ENCODE measurements at regions not wholly inside any gene's neighbourhood (a gene's known extent, or its start where the extent isn't known, plus 50 kb on each side); places are given as distances from the start of the nearest gene placed in this dataset.

GRCh38 chr7:42618651-42619360, 293.1 kb downstream of the C7orf25 start (continued):
- TF ChIP-seq PKNOX1 (IDR thresholded peaks at IDR 0.05): no peak
- TF ChIP-seq CTBP1 (IDR thresholded peaks at IDR 0.05; ENCODE audit: borderline replicate concordance): peak; percentile 79; the same call in 1 of the 2 replicates
- TF ChIP-seq MYBL2 (IDR thresholded peaks at IDR 0.05; ENCODE audit: low read depth): no peak
- TF ChIP-seq MYBL2 (CRISPR knock-in tag; IDR thresholded peaks at IDR 0.05; ENCODE audit: borderline replicate concordance): no peak
- TF ChIP-seq KDM2B (CRISPR knock-in tag; IDR thresholded peaks at IDR 0.05): no peak
- TF ChIP-seq EGR1 (conservative IDR thresholded peaks at IDR 0.05): no peak
- TF ChIP-seq RNF219 (CRISPR knock-in tag; IDR thresholded peaks at IDR 0.05): no peak
- TF ChIP-seq TFAP4 (CRISPR knock-in tag; IDR thresholded peaks at IDR 0.05; ENCODE audit: borderline replicate concordance): no peak
- no peak for TF ChIP-seq ZC3H4 (CRISPR knock-in tag; IDR thresholded peaks at IDR 0.05; ENCODE audit: borderline replicate concordance)
- TF ChIP-seq CSDE1 (IDR thresholded peaks at IDR 0.05): no peak
- no peak for TF ChIP-seq CEBPZ (IDR thresholded peaks at IDR 0.05; ENCODE audit: borderline replicate concordance, low read depth, low read length)
- no peak for TF ChIP-seq ZNF436 (CRISPR knock-in tag; IDR thresholded peaks at IDR 0.05)
- TF ChIP-seq SMAD3 (CRISPR knock-in tag; conservative IDR thresholded peaks at IDR 0.05): 0 out of 2 replicates have a peak, but pooled peaks have one; percentile 54
- TF ChIP-seq ZNF12 (CRISPR knock-in tag; IDR thresholded peaks at IDR 0.05): no peak
- 0 out of 6 replicates have a peak, but pooled peaks of 1 of the 3 experiments have one; percentile 24 for TF ChIP-seq ZBTB11 (CRISPR knock-in tag; IDR thresholded peaks at IDR 0.05)
- TF ChIP-seq MEF2D (tag; conservative IDR thresholded peaks at IDR 0.05; ENCODE audit: low read depth): no peak
- no peak for TF ChIP-seq EHMT2 (IDR thresholded peaks at IDR 0.05)

Data from K562 (cell line).